Choroid plexus epithelial cell (primary cell): ENCODE measurements at regions not wholly inside any gene's neighbourhood (a gene's known extent, or its start where the extent isn't known, plus 50 kb on each side); places are given as distances from the start of the nearest gene placed in this dataset.

Source experiments
- DNase-seq: peaks from one replicate; pipeline ENCODE4 v3.0.0-alpha.2; 2010; ENCODE audit warnings: low read depth
- H3K4me3 ChIP-seq: 2 replicates; pipeline ENCODE4 v1.5.1; 2011; ENCODE audit warnings: low read depth, mild to moderate bottlenecking, control low read depth, low read length, moderate library complexity
- TF ChIP-seq, protein P1 (sequence below): conservative IDR thresholded peaks from 2 replicates; pipeline ENCODE4 v1.5.1; 2011; ENCODE audit warnings: low read depth, mild to moderate bottlenecking, control low read depth, inconsistent platforms, low read length, moderate library complexity

GRCh38 chr3:162171970-162172369, 675.4 kb downstream of the OTOL1 start:
- TF ChIP-seq, protein P1, sequence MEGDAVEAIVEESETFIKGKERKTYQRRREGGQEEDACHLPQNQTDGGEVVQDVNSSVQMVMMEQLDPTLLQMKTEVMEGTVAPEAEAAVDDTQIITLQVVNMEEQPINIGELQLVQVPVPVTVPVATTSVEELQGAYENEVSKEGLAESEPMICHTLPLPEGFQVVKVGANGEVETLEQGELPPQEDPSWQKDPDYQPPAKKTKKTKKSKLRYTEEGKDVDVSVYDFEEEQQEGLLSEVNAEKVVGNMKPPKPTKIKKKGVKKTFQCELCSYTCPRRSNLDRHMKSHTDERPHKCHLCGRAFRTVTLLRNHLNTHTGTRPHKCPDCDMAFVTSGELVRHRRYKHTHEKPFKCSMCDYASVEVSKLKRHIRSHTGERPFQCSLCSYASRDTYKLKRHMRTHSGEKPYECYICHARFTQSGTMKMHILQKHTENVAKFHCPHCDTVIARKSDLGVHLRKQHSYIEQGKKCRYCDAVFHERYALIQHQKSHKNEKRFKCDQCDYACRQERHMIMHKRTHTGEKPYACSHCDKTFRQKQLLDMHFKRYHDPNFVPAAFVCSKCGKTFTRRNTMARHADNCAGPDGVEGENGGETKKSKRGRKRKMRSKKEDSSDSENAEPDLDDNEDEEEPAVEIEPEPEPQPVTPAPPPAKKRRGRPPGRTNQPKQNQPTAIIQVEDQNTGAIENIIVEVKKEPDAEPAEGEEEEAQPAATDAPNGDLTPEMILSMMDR = no peak
- no peak for DNase-seq
- no peak overlapping the region for H3K4me3 ChIP-seq

- TF ChIP-seq, protein P1 = no peak
- DNase-seq = no peak
- H3K4me3 ChIP-seq = no peak overlapping the region
These were observed 678.5 kb downstream of the OTOL1 start for GRCh38 chr3:162175145-162175544.

- no peak overlapping the region for H3K4me3 ChIP-seq
- no peak for DNase-seq
- TF ChIP-seq, protein P1 = no peak
These were observed 679.3 kb downstream of the OTOL1 start for GRCh38 chr3:162175878-162176277.

GRCh38 chr3:162183440-162183839, 686.8 kb downstream of the OTOL1 start:
- no peak overlapping the region for H3K4me3 ChIP-seq
- TF ChIP-seq, protein P1 = no peak
- no peak for DNase-seq

GRCh38 chr3:162192340-162193029, 695.9 kb downstream of the OTOL1 start:
- TF ChIP-seq, protein P1 = no peak
- no peak for DNase-seq
- H3K4me3 ChIP-seq = no peak overlapping the region

- no peak for DNase-seq
- TF ChIP-seq, protein P1 = no peak
- no peak overlapping the region for H3K4me3 ChIP-seq
These were observed 696.8 kb downstream of the OTOL1 start for GRCh38 chr3:162193148-162194095.
